ENCODE measurements at regions not wholly inside any gene's neighbourhood (a gene's known extent, or its start where the extent isn't known, plus 50 kb on each side); places are given as distances from the start of the nearest gene placed in this dataset.

GRCh38 chr22:22735695-22736611 is 91.5 kb downstream of the GGTLC2 start:
- ChIA-PET POLR2A (no interaction called here), CTCF (interaction anchor here (1.3 to 2.1 kb wide), 2 partner anchors 10 to 34 kb away, joined by 4 to 9 read pairs; no protein-coding TSS in a partner anchor)
- TF ChIP-seq CTCF (IDR thresholded peaks at IDR 0.05; ENCODE audit: insufficient read depth, low read length, missing control alignments), result no peak
- DNase-seq (ENCODE audit: low read depth, low spot score), result no peak
- H3K4me3 ChIP-seq (ENCODE audit: low read depth, low read length), result no peak overlapping the region

GRCh38 chr22:22737590-22737989 is 93.2 kb downstream of the GGTLC2 start:
- no peak overlapping the region for H3K4me3 ChIP-seq (ENCODE audit: low read depth, low read length)
- DNase-seq (ENCODE audit: low read depth, low spot score), result no peak
- ChIA-PET CTCF (interaction anchor here (1.3 to 2.1 kb wide), 2 partner anchors 8 to 32 kb away, joined by 4 to 9 read pairs; no protein-coding TSS in a partner anchor), POLR2A (no interaction called here)
- no peak for TF ChIP-seq CTCF (IDR thresholded peaks at IDR 0.05; ENCODE audit: insufficient read depth, low read length, missing control alignments)

GRCh38 chr22:22738959-22739585 is 94.7 kb downstream of the GGTLC2 start:
- DNase-seq (ENCODE audit: low read depth, low spot score), result no peak
- CTCF ChIA-PET, result interaction anchor here (0.9 to 1.8 kb wide), 2 partner anchors 13 to 14 kb away, joined by 3 to 6 read pairs; no protein-coding TSS in a partner anchor
- TF ChIP-seq CTCF (IDR thresholded peaks at IDR 0.05; ENCODE audit: insufficient read depth, low read length, missing control alignments), result no peak
- no peak overlapping the region for H3K4me3 ChIP-seq (ENCODE audit: low read depth, low read length)
- POLR2A ChIA-PET, result no interaction called here

GRCh38 chr22:22740560-22741276 is 96.3 kb downstream of the GGTLC2 start:
- H3K4me3 ChIP-seq (ENCODE audit: low read depth, low read length), result no peak overlapping the region
- no peak for TF ChIP-seq CTCF (IDR thresholded peaks at IDR 0.05; ENCODE audit: insufficient read depth, low read length, missing control alignments)
- no peak for DNase-seq (ENCODE audit: low read depth, low spot score)
- ChIA-PET POLR2A (no interaction called here), CTCF (interaction anchor here (1.0 to 1.8 kb wide), 2 partner anchors 13 to 277 kb away, joined by 3 to 6 read pairs; no protein-coding TSS in a partner anchor)

GRCh38 chr22:22741843-22742242 is 97.4 kb downstream of the GGTLC2 start:
- CTCF ChIA-PET, result interaction anchor here (1.0 to 1.1 kb wide), 3 partner anchors 9 to 30 kb away, joined by 3 read pairs; no protein-coding TSS in a partner anchor
- TF ChIP-seq CTCF (IDR thresholded peaks at IDR 0.05; ENCODE audit: insufficient read depth, low read length, missing control alignments), result no peak
- DNase-seq (ENCODE audit: low read depth, low spot score), result no peak
- POLR2A ChIA-PET, result no interaction called here
- no peak overlapping the region for H3K4me3 ChIP-seq (ENCODE audit: low read depth, low read length)

All from AG04449 (cell line).